Lower leg skin (tissue), 3 donors: ENCODE measurements at regions not wholly inside any gene's neighbourhood (a gene's known extent, or its start where the extent isn't known, plus 50 kb on each side); places are given as distances from the start of the nearest gene placed in this dataset.

Experiments
- CTCF ChIP-seq, 3 donors: fragments of 450-650 bp; IDR thresholded peaks; one replicate each; pipeline ENCODE4 v1.5.1; 2016; ENCODE audit warnings: antibody characterized with exemption in 3 of 3, mild to moderate bottlenecking in 3 of 3, moderate library complexity in 2 of 3
- POLR2A ChIP-seq, 2 donors: fragments of 450-650 bp; IDR thresholded peaks; one replicate each; pipeline ENCODE4 v1.6.1; 2016 to 2017; ENCODE audit warnings: antibody characterized with exemption in 2 of 2, mild to moderate bottlenecking in 1 of 2, moderate library complexity in 1 of 2

- TF ChIP-seq CTCF (IDR thresholded peaks at IDR 0.05) (no peak), POLR2A (IDR thresholded peaks at IDR 0.05) (no peak)
These were observed 202.1 kb downstream of the BCL11A start for GRCh38 chr2:60351321-60351720.
